ENCODE measurements at regions not wholly inside any gene's neighbourhood (a gene's known extent, or its start where the extent isn't known, plus 50 kb on each side); places are given as distances from the start of the nearest gene placed in this dataset.
"Not testable (repeated sequence)": the region's sequence is repeated elsewhere in the genome, so short reads cannot be mapped to it uniquely, and the experiment has no call there.

GRCh38 chr14:52150162-52150561, 81.3 kb upstream of the NID2 start:
- in situ Hi-C loops (cut with HindIII; ENCODE audit: low pct_unique_long_range_greater_than_20kb, low sequenced_read_pairs), result no loop called here
- no peak for DNase-seq (ENCODE audit: low read depth in 1 of 2, low spot score in 1 of 2)
- TF ChIP-seq JUND (IDR thresholded peaks at IDR 0.05; ENCODE audit: low read depth), result no peak

GRCh38 chr14:52148371-52148770, 79.5 kb upstream of the NID2 start:
- TF ChIP-seq JUND (IDR thresholded peaks at IDR 0.05; ENCODE audit: low read depth), result no peak
- in situ Hi-C loops (cut with HindIII; ENCODE audit: low pct_unique_long_range_greater_than_20kb, low sequenced_read_pairs), result no loop called here
- no peak for DNase-seq (ENCODE audit: low read depth in 1 of 2, low spot score in 1 of 2)

DNA sequence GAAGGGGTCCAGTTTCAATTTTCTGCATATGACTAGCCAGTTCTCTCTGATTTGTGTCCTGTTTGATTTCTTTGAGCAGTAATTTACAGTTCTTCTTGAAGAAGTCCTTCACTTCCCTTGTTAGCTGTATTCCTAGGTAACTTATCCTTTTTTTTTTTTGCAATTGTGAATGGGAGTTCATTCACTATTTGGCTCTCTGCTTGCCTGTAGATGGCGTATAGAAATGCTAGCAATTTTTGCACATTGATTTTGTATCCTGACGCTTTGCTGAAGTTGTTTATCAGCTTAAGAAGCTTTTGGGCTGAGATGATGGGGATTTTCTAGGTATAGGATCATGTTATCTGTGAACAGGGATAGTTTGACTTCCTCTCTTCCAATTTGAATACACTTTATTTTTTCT, 77.6 kb upstream of the NID2 start:
- in situ Hi-C loops (cut with HindIII; ENCODE audit: low pct_unique_long_range_greater_than_20kb, low sequenced_read_pairs), result no loop called here
- no peak for TF ChIP-seq JUND (IDR thresholded peaks at IDR 0.05; ENCODE audit: low read depth)

GRCh38 chr14:52144099-52144498, 75.2 kb upstream of the NID2 start:
- in situ Hi-C loops (cut with HindIII; ENCODE audit: low pct_unique_long_range_greater_than_20kb, low sequenced_read_pairs); DNase-seq (ENCODE audit: low read depth in 1 of 2, low spot score in 1 of 2): not testable (repeated sequence)

More for the DNA sequence above, 77.6 kb upstream of the NID2 start:
- DNase-seq (ENCODE audit: low read depth in 1 of 2, low spot score in 1 of 2), result no peak

DNA sequence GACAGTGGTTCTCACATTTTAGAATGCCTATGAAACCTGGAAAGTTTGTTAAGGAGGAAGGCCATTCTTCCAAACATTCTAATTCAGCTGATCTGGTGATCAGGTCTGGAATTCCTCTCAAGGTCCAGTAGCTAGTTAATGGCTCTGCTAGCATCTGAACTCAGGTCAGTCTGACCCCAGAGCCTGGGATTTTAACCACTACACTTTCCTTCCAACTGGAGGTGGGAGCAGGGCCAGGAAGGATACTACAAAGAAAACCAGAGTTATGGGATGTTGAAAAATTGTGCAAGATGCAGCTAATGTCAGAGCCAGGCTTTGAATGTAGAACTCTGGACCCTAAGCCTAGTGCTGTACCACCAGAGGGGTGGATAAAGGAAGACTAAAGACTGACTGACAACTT, 73.6 kb upstream of the NID2 start:
- DNase-seq (ENCODE audit: low read depth in 1 of 2, low spot score in 1 of 2), result peak in 1 of 2 experiments; percentile 57
- TF ChIP-seq JUND (IDR thresholded peaks at IDR 0.05; ENCODE audit: low read depth), result no peak

GRCh38 chr14:52131640-52132320, 62.9 kb upstream of the NID2 start:
- DNase-seq (ENCODE audit: low read depth in 1 of 2, low spot score in 1 of 2), result peak in 1 of 2 experiments; percentile 73
- in situ Hi-C loops (cut with HindIII; ENCODE audit: low pct_unique_long_range_greater_than_20kb, low sequenced_read_pairs), result no loop called here
- no peak for TF ChIP-seq JUND (IDR thresholded peaks at IDR 0.05; ENCODE audit: low read depth)

More for the DNA sequence above, 73.6 kb upstream of the NID2 start:
- in situ Hi-C loops (cut with HindIII; ENCODE audit: low pct_unique_long_range_greater_than_20kb, low sequenced_read_pairs), result no loop called here

GRCh38 chr14:52129721-52130120, 60.9 kb upstream of the NID2 start:
- in situ Hi-C loops (cut with HindIII; ENCODE audit: low pct_unique_long_range_greater_than_20kb, low sequenced_read_pairs), result no loop called here
- no peak for DNase-seq (ENCODE audit: low read depth in 1 of 2, low spot score in 1 of 2)
- no peak for TF ChIP-seq JUND (IDR thresholded peaks at IDR 0.05; ENCODE audit: low read depth)

GRCh38 chr14:52125885-52126284, 57.0 kb upstream of the NID2 start:
- TF ChIP-seq JUND (IDR thresholded peaks at IDR 0.05; ENCODE audit: low read depth), result no peak
- DNase-seq (ENCODE audit: low read depth in 1 of 2, low spot score in 1 of 2), result no peak
- in situ Hi-C loops (cut with HindIII; ENCODE audit: low pct_unique_long_range_greater_than_20kb, low sequenced_read_pairs), result no loop called here

DNA sequence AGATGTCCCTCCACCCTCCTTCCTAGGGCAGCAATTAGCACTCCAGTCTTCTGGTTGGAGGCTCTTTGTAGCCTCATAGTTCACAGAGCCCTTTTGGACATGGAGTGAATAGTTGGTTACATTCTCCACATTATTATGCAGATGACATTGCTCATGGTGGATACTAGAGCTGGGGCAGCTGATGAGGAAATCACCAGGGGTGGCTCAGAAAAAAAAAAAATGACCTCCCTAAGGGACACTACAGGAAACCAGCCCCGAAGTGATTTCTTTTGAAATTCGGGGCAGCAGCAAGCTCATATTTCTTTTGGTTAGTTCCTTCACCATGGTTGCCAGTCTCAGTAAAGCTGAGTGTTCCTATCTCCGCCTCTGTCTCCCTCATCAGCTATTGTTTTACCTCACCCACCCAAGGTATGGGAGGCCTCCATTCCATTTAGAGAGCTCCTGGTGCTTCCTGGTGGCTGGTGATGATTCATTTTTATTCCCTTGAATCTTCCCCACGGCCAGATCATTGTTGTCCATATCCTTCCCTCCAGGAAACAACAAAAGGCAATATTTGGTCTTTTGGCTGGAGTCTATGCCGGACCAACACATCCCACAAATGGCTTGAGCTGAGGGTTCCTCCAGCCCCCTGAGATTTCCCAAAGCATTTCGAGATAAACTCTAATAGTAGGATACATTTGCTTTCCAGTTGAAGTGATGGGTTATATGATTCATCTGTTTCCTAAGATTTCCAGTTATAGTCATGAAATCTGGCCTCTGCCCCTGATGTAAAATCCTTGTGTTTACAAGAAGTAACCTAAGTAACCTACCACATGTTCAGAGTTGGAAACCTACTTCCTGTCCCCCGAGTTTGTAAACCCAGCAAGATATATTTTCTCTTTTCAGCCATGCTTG, 56.2 kb upstream of the NID2 start:
- in situ Hi-C loops (cut with HindIII; ENCODE audit: low pct_unique_long_range_greater_than_20kb, low sequenced_read_pairs), result no loop called here
- DNase-seq (ENCODE audit: low read depth in 1 of 2, low spot score in 1 of 2), result no peak
- TF ChIP-seq JUND (IDR thresholded peaks at IDR 0.05; ENCODE audit: low read depth), result no peak

DNA sequence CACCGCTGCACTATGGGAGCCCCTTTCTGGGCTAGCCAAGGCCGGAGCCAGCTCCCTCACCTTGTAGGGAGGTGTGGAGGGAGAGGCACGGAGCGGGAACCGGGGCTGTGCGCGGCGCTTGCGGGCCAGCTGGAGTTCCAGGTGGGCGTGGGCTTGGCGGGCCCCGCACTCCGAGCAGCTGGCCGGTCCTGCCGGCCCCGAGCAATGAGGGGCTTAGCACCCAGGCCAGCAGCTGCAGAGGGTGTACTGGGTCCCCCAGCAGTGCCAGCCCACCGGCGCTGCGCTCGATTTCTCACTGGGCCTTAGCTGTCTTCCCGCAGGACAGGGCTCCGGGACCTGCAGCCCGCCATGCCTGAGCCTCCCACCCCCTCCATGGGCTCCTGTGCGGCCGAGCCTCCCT, 53.3 kb upstream of the NID2 start:
- DNase-seq (ENCODE audit: low read depth in 1 of 2, low spot score in 1 of 2); in situ Hi-C loops (cut with HindIII; ENCODE audit: low pct_unique_long_range_greater_than_20kb, low sequenced_read_pairs): not testable (repeated sequence)

DNA sequence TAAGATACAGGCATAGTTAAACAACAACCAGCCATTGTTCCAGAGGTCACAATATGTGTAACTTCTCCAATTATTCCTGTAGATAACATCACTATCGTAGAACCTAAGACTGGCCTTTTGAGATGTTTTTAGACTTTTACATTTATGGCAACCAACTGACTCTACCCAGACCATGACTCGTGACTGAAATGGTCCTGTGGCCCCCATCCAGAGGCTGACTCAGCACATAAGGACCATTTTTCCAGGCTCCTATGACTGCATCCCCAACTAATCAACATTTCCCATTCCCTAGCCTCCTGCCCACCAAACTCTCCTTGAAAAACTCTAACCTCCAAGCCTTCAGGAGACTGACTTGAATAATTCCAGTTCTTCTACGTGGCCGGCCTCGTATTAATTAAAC, 52.6 kb upstream of the NID2 start:
- in situ Hi-C loops (cut with HindIII; ENCODE audit: low pct_unique_long_range_greater_than_20kb, low sequenced_read_pairs), result no loop called here
- TF ChIP-seq JUND (IDR thresholded peaks at IDR 0.05; ENCODE audit: low read depth), result no peak
- DNase-seq (ENCODE audit: low read depth in 1 of 2, low spot score in 1 of 2), result no peak

DNA sequence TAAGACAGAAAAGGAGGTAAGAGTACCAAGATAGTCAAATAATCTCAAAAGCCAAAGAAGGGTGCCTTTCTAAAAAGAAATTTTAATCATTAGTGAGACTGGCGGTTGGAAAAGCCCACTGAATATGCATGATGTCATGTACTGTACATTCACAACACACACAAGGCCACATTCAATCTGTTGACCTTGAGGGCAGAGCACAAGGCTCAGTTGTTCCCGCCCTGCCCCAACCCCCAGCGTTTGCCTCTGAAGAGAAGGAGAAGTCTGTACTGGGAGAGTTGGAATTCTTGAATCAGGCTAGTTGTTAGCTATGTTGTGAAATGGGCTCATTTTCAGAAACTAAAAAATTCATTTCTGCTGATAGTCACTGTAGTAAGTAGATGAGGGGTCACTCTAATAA, 50.2 kb upstream of the NID2 start:
- no peak for TF ChIP-seq JUND (IDR thresholded peaks at IDR 0.05; ENCODE audit: low read depth)
- no peak for DNase-seq (ENCODE audit: low read depth in 1 of 2, low spot score in 1 of 2)
- in situ Hi-C loops (cut with HindIII; ENCODE audit: low pct_unique_long_range_greater_than_20kb, low sequenced_read_pairs), result no loop called here

All from T47D (cell line).